ENCODE measurements at regions not wholly inside any gene's neighbourhood (a gene's known extent, or its start where the extent isn't known, plus 50 kb on each side); places are given as distances from the start of the nearest gene placed in this dataset.

GRCh38 chr5:87079219-87079618, 188.5 kb upstream of the RASA1 start:
- Histone ChIP-seq H3K4me2 (ENCODE audit: low read length) (no peak overlapping the region), H3K27me3 (ENCODE audit: control insufficient read depth, insufficient read depth, low read length) (no peaks in the 10 kb centered on the region), H3K36me3 (ENCODE audit: control insufficient read depth, insufficient read depth, low read length) (no peaks in the 10 kb centered on the region), H3K9ac (no peak overlapping the region), H3K79me2 (no peaks in the 10 kb centered on the region), H3K9me3 (ENCODE audit: control insufficient read depth, low read length) (no peaks in the 10 kb centered on the region), H3K4me1 (no peaks in the 10 kb centered on the region), H3K4me3 (ENCODE audit: low read depth, low read length) (no peak overlapping the region), H2AFZ (no peak overlapping the region), H3K27ac (no peak overlapping the region)
- TF ChIP-seq CTCF (IDR thresholded peaks at IDR 0.05) = no peak

- Histone ChIP-seq H3K4me2 (ENCODE audit: low read length) (no peak overlapping the region), H3K4me1 (no peaks in the 10 kb centered on the region), H3K9ac (no peak overlapping the region), H3K9me3 (ENCODE audit: control insufficient read depth, low read length) (no peaks in the 10 kb centered on the region), H3K36me3 (ENCODE audit: control insufficient read depth, insufficient read depth, low read length) (no peaks in the 10 kb centered on the region), H3K79me2 (no peaks in the 10 kb centered on the region), H3K27ac (no peak overlapping the region), H2AFZ (no peak overlapping the region), H3K27me3 (ENCODE audit: control insufficient read depth, insufficient read depth, low read length) (no peaks in the 10 kb centered on the region), H3K4me3 (ENCODE audit: low read depth, low read length) (no peak overlapping the region)
- no peak for TF ChIP-seq CTCF (IDR thresholded peaks at IDR 0.05)
These were observed 186.7 kb upstream of the RASA1 start for GRCh38 chr5:87081016-87081415.

- H3K9ac ChIP-seq = no peak overlapping the region
- H3K4me3 ChIP-seq (ENCODE audit: low read depth, low read length) = no peak overlapping the region
- no peaks in the 10 kb centered on the region for H3K4me1 ChIP-seq
- H3K27me3 ChIP-seq (ENCODE audit: control insufficient read depth, insufficient read depth, low read length) = no peaks in the 10 kb centered on the region
- TF ChIP-seq CTCF (IDR thresholded peaks at IDR 0.05) = no peak
- no peak overlapping the region for H3K4me2 ChIP-seq (ENCODE audit: low read length)
- H3K79me2 ChIP-seq = no peaks in the 10 kb centered on the region
- H3K27ac ChIP-seq = no peak overlapping the region
- no peak overlapping the region for H2AFZ ChIP-seq
- H3K36me3 ChIP-seq (ENCODE audit: control insufficient read depth, insufficient read depth, low read length) = no peaks in the 10 kb centered on the region
- H3K9me3 ChIP-seq (ENCODE audit: control insufficient read depth, low read length) = no peaks in the 10 kb centered on the region
These were observed 185.9 kb upstream of the RASA1 start for GRCh38 chr5:87081511-87082372.

GRCh38 chr5:87094347-87094746, 173.3 kb upstream of the RASA1 start:
- Histone ChIP-seq H3K27ac (no peak overlapping the region), H2AFZ (no peak overlapping the region), H3K9me3 (ENCODE audit: control insufficient read depth, low read length) (no peaks in the 10 kb centered on the region), H3K27me3 (ENCODE audit: control insufficient read depth, insufficient read depth, low read length) (no peaks in the 10 kb centered on the region), H3K79me2 (no peaks in the 10 kb centered on the region), H3K9ac (no peak overlapping the region), H3K4me1 (no peaks in the 10 kb centered on the region), H3K4me2 (ENCODE audit: low read length) (no peak overlapping the region), H3K36me3 (ENCODE audit: control insufficient read depth, insufficient read depth, low read length) (no peaks in the 10 kb centered on the region), H3K4me3 (ENCODE audit: low read depth, low read length) (no peak overlapping the region)
- no peak for TF ChIP-seq CTCF (IDR thresholded peaks at IDR 0.05)

GRCh38 chr5:87094833-87095232, 172.8 kb upstream of the RASA1 start:
- H3K27ac ChIP-seq = no peak overlapping the region
- H3K27me3 ChIP-seq (ENCODE audit: control insufficient read depth, insufficient read depth, low read length) = no peaks in the 10 kb centered on the region
- no peak overlapping the region for H3K4me3 ChIP-seq (ENCODE audit: low read depth, low read length)
- H3K4me2 ChIP-seq (ENCODE audit: low read length) = no peak overlapping the region
- no peak overlapping the region for H2AFZ ChIP-seq
- H3K4me1 ChIP-seq = no peaks in the 10 kb centered on the region
- no peaks in the 10 kb centered on the region for H3K36me3 ChIP-seq (ENCODE audit: control insufficient read depth, insufficient read depth, low read length)
- H3K9me3 ChIP-seq (ENCODE audit: control insufficient read depth, low read length) = no peaks in the 10 kb centered on the region
- no peak for TF ChIP-seq CTCF (IDR thresholded peaks at IDR 0.05)
- no peaks in the 10 kb centered on the region for H3K79me2 ChIP-seq
- H3K9ac ChIP-seq = no peak overlapping the region

Measured in parathyroid adenoma (tissue), 2 donors.